Activated T-helper 2 cell treated with anti-CD3 and anti-CD28 coated beads, Interferon-gamma antibody, Interleukin-2, Interleukin-4, amounts not matched to agents 10 μg/mL and 5 μg/mL and 100 μg/mL, durations not matched to agents 14 hours and 24 hours and 36 hours (primary cell): ENCODE measurements at regions not wholly inside any gene's neighbourhood (a gene's known extent, or its start where the extent isn't known, plus 50 kb on each side); places are given as distances from the start of the nearest gene placed in this dataset.

Source experiments
- DNase-seq: peaks from one replicate; pipeline ENCODE4 v3.0.0; 2021; ENCODE audit warnings: low spot score
- H3K27ac Mint-ChIP-seq: one replicate; pipeline ENCODE4 v1.8.0; 2021; ENCODE audit warnings: mixed read lengths
- H3K27me3 Mint-ChIP-seq: one replicate; pipeline ENCODE4 v1.8.0; 2021; ENCODE audit warnings: low read depth, mixed read lengths
- H3K36me3 Mint-ChIP-seq: one replicate; pipeline ENCODE4 v1.8.0; 2021; ENCODE audit warnings: low read depth, mixed read lengths
- H3K4me1 Mint-ChIP-seq: one replicate; pipeline ENCODE4 v1.8.0; 2021; ENCODE audit warnings: low read depth, mixed read lengths
- H3K4me3 Mint-ChIP-seq: one replicate; pipeline ENCODE4 v1.8.0; 2021; ENCODE audit warnings: low read depth, mild to moderate bottlenecking, moderate library complexity, mixed read lengths
- H3K9me3 Mint-ChIP-seq: one replicate; pipeline ENCODE4 v1.8.0; 2021; ENCODE audit warnings: mixed read lengths
- intact Hi-C: fragments of 100-400 bp; cut with micrococcal nuclease; formaldehyde crosslinking; loops from one replicate; pipeline ENCODE4 v1.15.1; 2023

DNA sequence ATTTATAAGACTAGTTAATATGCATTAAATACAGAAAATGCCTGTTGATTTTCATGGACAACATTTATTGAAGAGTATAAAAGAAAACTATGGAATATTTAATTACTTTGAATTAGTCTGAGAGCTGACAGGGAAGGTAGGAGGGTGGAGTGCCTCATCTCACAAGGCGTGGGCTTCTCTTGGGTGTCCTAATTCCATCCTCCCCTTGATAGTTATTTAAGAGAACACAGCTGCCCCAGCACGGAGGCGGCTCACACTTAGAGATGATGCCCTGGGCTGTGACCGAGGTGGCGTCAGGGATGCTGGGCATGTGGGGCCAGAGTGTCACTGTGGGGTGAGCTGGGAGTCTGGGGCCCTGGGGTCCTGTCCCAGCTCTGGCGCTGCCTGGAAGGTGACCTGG, 493.0 kb downstream of the PTPRU start:
- Mint-ChIP-seq H3K36me3 (no peaks in the 10 kb centered on the region), H3K9me3 (no peaks in the 10 kb centered on the region), H3K27ac (no peak overlapping the region), H3K27me3 (no peaks in the 10 kb centered on the region), H3K4me3 (no peak overlapping the region), H3K4me1 (peaks cover 2% of the 10 kb centered on the region)
- intact Hi-C loops: no loop called here
- DNase-seq: no peak

DNA sequence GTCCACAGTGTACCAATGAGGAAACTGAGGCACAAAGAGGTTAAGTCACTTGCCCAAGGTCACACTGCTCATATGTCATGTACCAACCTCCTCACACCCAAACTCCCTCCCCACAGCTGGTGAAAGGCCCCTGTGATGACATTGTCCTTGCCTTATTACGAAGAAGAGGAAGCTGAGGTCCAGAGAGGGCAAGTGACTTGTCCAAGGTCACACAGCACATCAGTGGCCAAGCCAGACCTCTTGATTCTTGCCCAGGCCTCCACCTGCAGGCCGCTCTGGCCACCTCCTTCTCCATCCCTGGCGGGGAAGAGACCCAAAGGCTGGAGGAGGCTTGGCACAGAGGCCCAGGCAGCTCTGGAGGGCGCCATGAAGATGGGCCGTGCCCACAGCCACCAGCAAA, 492.4 kb downstream of the PTPRU start:
- no peak for DNase-seq
- peaks cover 4% of the 10 kb centered on the region for H3K9me3 Mint-ChIP-seq
- peaks cover 2% of the 10 kb centered on the region for H3K36me3 Mint-ChIP-seq
- H3K4me1 Mint-ChIP-seq: peaks cover 2% of the 10 kb centered on the region
- H3K4me3 Mint-ChIP-seq: no peak overlapping the region
- H3K27me3 Mint-ChIP-seq: no peaks in the 10 kb centered on the region
- intact Hi-C loops: no loop called here
- no peak overlapping the region for H3K27ac Mint-ChIP-seq

DNA sequence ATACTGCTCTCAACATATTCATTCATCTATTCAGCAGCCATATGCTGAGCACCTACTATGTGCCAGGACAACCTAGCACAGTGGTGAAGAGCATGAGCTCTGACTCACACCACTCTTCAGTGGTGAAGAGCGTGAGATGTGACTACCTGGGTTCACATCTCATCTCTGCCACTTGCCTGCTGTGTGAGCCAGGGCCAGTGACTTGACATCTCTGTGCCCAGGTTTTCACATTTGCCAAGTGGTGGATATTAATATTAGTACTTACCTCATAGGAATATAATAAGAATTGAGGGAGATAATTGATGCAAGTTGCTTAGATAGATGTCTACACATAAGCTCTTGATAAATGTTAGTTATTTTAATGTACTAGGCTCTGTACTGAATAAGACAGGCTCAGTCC, 488.9 kb downstream of the PTPRU start:
- intact Hi-C loops: no loop called here
- Mint-ChIP-seq H3K4me1 (no peaks in the 10 kb centered on the region), H3K27ac (no peak overlapping the region), H3K36me3 (peaks cover 2% of the 10 kb centered on the region), H3K4me3 (no peak overlapping the region), H3K27me3 (no peaks in the 10 kb centered on the region), H3K9me3 (peaks cover 26% of the 10 kb centered on the region)
- no peak for DNase-seq

DNA sequence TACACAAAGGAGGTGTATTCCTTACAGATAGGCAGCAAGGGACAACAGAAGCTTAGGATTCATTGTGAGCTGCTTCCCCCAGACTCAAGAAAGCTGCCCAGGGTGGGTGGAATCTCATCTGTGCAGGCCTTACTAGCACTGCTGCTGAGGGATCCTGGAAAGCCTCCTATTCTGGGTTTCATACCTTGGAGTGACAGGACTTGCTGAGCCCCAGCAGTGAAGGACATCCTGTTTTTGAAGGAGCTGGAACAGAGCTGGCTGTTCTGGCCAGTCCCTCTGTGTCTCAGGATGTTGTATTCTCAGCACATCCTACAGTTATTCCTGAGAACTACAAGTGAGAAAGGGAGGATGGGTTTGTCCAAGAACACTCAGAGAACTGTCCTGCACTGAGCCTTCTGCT, 486.3 kb downstream of the PTPRU start:
- no peak for DNase-seq
- Mint-ChIP-seq H3K36me3 (peaks cover 2% of the 10 kb centered on the region), H3K9me3 (peaks cover 38% of the 10 kb centered on the region), H3K27ac (no peak overlapping the region), H3K27me3 (no peaks in the 10 kb centered on the region), H3K4me3 (no peak overlapping the region), H3K4me1 (peaks cover 9% of the 10 kb centered on the region)
- intact Hi-C loops: no loop called here

DNA sequence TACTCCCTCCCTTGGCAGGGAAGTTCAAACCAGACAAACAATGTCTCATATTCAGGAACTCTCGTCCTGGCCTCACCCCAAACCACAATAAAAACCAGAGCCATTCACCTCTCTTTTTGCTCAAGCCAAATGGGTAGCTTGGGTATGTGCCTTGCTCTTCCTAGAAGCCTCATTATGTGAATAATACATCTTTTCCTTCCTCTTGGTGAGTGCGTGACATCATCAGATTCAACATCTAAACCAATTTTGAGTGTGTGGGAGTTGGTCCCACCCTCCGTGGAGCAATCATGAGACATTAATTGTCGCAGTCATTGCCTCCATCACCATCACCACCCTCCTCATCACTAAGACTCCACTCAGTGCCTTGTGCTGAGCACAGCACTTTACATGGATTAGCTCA, 482.9 kb downstream of the PTPRU start:
- intact Hi-C loops: no loop called here
- Mint-ChIP-seq H3K9me3 (peaks cover 43% of the 10 kb centered on the region), H3K4me3 (no peak overlapping the region), H3K27ac (peak overlapping the region; percentile 16), H3K27me3 (no peaks in the 10 kb centered on the region), H3K36me3 (peaks cover 2% of the 10 kb centered on the region), H3K4me1 (peaks cover 9% of the 10 kb centered on the region)
- no peak for DNase-seq

DNA sequence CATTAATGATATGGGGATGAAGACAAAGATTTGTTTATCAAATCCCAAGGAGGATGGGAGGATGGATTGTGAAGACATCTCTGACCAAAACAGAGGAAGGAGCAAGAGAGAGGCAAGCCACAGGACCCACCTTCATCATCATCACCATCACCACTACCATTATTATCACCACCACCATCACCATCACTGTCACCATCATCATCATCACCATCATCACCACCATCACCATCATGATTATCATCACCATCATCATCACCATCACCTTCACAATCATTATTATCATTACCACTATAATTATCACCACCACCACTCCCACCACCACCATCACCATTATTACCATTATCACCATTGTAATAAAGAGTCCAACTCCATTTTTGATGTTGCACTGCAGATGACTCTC, 482.5 kb downstream of the PTPRU start:
- peaks cover 1% of the 10 kb centered on the region for H3K36me3 Mint-ChIP-seq
- H3K4me1 Mint-ChIP-seq: peaks cover 11% of the 10 kb centered on the region
- H3K27me3 Mint-ChIP-seq: no peaks in the 10 kb centered on the region
- H3K9me3 Mint-ChIP-seq: peaks cover 39% of the 10 kb centered on the region
- DNase-seq: no peak
- intact Hi-C loops: no loop called here
- peak overlapping the region; percentile 16 for H3K27ac Mint-ChIP-seq
- H3K4me3 Mint-ChIP-seq: no peak overlapping the region

DNA sequence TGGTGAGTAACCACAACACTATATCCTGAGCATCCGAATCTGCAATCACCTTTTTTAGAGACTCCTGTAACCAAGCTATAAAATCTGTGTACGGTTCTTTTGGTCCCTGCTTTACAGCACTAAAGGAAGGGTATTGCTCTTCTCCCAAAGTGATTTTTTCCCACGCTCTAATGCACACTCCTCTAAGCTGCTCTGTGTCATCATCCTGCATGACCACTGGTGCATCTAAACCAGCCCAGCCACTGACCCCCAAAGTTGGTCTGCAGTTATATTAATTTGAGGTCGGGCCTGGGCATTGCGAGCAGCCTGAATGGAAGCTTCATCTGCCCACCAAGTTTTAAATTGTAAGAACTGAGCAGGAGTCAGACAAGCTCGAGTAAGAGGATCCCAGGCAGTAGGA, 480.0 kb downstream of the PTPRU start:
- intact Hi-C loops: no loop called here
- no peaks in the 10 kb centered on the region for H3K36me3 Mint-ChIP-seq
- peaks cover 32% of the 10 kb centered on the region for H3K4me1 Mint-ChIP-seq
- no peak overlapping the region for H3K27ac Mint-ChIP-seq
- peaks cover 23% of the 10 kb centered on the region for H3K9me3 Mint-ChIP-seq
- no peak overlapping the region for H3K4me3 Mint-ChIP-seq
- DNase-seq: no peak
- H3K27me3 Mint-ChIP-seq: no peaks in the 10 kb centered on the region

DNA sequence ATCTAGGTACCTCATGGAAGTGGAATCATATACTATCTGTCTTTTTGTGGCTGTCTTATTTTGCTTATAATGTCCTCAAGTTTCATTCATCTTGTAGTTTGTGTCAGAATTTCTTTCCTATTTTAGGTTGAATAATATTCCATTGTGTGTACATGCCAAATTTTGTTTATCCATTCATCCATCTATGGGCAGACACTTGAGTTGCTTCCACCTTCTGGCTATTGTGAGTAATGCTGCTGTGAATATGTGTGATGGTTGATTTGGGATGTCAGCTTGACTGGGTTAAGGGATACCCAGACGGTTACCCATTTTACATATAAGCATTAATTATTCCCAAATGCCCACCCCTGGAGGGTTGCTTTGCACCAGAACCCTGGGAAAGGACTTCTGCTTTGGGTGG, 477.5 kb downstream of the PTPRU start:
- Mint-ChIP-seq H3K36me3 (no peaks in the 10 kb centered on the region), H3K27ac (no peak overlapping the region), H3K9me3 (peaks cover 12% of the 10 kb centered on the region), H3K4me3 (no peak overlapping the region), H3K27me3 (no peaks in the 10 kb centered on the region), H3K4me1 (peaks cover 41% of the 10 kb centered on the region)
- no peak for DNase-seq
- intact Hi-C loops: no loop called here

DNA sequence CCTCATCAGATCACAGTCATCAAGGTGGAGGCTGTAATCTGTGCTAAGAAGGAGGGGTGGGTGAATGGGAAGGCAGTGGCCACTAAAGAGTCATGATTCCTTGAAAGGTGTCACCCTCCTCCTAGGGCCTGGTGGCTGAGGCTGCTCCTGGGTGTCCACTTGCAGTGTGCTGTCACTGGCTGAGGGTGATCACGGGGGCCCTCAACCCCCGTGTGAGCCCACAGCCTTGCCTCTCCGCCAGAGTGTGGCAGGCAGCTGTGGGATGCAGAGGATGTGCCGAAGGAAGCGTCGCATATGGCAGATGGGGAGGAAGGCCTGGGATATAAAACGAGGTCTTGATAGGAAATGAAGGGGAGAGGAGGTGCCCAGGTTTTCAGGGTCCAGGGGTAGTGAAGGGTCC, 476.5 kb downstream of the PTPRU start:
- Mint-ChIP-seq H3K4me1 (peaks cover 48% of the 10 kb centered on the region), H3K27me3 (no peaks in the 10 kb centered on the region), H3K36me3 (no peaks in the 10 kb centered on the region), H3K27ac (no peak overlapping the region), H3K4me3 (no peak overlapping the region), H3K9me3 (peaks cover 7% of the 10 kb centered on the region)
- intact Hi-C loops: loop anchor here (1.0 kb wide), 1 partner anchor 24 kb away; no protein-coding TSS in a partner anchor
- no peak for DNase-seq

DNA sequence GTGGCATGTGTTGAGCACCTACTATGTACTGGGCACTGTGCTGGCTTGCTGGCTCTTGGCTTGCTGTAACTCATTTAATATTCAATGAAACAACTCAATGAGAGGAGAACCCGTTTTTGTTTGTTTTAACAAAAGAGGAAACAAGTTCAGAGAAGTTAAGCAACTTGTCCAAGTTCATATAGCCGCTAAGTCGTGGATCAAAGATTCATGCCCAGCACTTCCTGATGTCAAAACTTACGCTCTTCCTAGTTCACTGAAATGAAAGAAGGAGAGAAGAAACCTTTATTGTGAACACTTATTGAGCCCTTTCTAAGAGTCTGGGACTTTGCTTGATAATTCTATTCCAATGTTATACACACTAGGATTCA, 475.9 kb downstream of the PTPRU start:
- Mint-ChIP-seq H3K27me3 (no peaks in the 10 kb centered on the region), H3K27ac (peak overlapping the region; percentile 66), H3K4me1 (peaks cover 48% of the 10 kb centered on the region), H3K9me3 (peaks cover 4% of the 10 kb centered on the region), H3K36me3 (no peaks in the 10 kb centered on the region), H3K4me3 (no peak overlapping the region)
- intact Hi-C loops: loop anchor here (1.0 kb wide), 1 partner anchor 24 kb away; no protein-coding TSS in a partner anchor
- no peak for DNase-seq

DNA sequence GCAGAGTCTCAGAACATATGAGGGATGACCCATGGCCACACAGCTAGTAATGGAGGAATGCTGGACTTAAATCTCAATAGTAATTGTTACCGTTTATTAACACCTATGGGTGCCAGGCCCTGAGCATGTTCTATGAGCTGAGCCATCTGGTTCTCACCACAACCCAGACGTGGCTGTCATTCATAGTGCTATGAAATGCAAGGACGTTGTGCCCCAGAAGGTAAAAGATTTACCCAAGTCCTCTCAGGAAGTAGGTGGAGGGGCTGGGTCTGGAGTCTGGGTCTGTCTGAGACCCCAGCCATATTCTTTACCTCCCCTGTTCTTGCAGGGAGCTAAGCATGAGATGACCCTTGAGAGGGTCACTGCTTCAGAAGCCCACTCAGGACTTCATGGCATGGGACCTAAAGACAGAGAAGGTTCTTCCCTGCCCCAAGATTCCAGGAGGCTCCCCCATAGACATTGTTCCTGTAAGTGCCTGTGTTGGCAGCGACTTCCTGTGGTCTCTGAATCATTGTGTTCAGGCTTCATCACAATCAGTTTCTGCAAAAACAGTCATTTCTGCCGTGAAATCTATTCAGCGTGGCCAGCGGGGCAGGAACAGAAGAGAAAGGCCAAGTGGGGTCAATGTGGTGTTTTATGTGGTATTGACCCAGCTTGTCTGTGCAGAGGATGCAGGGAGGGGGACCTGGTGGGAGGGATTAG, 475.4 kb downstream of the PTPRU start:
- peaks cover 50% of the 10 kb centered on the region for H3K4me1 Mint-ChIP-seq
- DNase-seq: peak; percentile 25
- peak overlapping the region; percentile 66 for H3K27ac Mint-ChIP-seq
- intact Hi-C loops: loop anchor here (1.0 kb wide), 1 partner anchor 23 kb away; no protein-coding TSS in a partner anchor
- H3K9me3 Mint-ChIP-seq: peaks cover 4% of the 10 kb centered on the region
- H3K36me3 Mint-ChIP-seq: no peaks in the 10 kb centered on the region
- no peak overlapping the region for H3K4me3 Mint-ChIP-seq
- no peaks in the 10 kb centered on the region for H3K27me3 Mint-ChIP-seq

DNA sequence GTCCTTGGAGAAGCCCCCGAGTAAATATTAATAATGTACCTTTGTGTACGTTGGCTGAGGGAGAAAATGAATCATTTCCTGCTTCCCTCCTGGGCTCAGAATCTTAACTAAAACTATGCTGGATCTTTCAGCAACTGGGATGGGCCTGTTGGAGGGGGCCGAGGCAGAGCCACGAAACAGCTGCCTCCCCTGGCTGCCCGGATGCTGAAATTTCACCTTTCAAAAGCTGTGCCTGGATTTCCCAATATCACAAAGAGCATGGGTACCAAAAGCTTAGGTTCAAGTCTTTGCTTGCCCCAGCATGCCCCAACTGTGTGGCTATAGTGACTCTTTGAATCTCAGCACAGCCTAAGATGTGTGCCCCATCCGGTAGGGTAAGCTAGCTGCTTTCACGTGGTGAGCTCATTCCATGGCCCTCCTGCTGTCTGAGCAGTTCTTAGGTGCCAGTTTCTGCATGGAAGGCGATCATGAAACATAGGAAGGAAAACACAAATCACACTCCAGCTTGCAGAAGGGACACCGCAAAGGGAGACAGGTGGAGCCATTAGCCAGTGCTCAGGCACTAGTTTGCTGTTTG, 473.5 kb downstream of the PTPRU start:
- no peak overlapping the region for H3K4me3 Mint-ChIP-seq
- intact Hi-C loops: loop anchor here (5.0 to 10.0 kb wide), 3 partner anchors 85 to 472 kb away; partner anchors contain the start of gene PTPRU
- H3K27me3 Mint-ChIP-seq: peaks cover 18% of the 10 kb centered on the region
- peak overlapping the region; percentile 86 for H3K27ac Mint-ChIP-seq
- no peaks in the 10 kb centered on the region for H3K9me3 Mint-ChIP-seq
- peaks cover 52% of the 10 kb centered on the region for H3K4me1 Mint-ChIP-seq
- no peaks in the 10 kb centered on the region for H3K36me3 Mint-ChIP-seq
- DNase-seq: no peak

DNA sequence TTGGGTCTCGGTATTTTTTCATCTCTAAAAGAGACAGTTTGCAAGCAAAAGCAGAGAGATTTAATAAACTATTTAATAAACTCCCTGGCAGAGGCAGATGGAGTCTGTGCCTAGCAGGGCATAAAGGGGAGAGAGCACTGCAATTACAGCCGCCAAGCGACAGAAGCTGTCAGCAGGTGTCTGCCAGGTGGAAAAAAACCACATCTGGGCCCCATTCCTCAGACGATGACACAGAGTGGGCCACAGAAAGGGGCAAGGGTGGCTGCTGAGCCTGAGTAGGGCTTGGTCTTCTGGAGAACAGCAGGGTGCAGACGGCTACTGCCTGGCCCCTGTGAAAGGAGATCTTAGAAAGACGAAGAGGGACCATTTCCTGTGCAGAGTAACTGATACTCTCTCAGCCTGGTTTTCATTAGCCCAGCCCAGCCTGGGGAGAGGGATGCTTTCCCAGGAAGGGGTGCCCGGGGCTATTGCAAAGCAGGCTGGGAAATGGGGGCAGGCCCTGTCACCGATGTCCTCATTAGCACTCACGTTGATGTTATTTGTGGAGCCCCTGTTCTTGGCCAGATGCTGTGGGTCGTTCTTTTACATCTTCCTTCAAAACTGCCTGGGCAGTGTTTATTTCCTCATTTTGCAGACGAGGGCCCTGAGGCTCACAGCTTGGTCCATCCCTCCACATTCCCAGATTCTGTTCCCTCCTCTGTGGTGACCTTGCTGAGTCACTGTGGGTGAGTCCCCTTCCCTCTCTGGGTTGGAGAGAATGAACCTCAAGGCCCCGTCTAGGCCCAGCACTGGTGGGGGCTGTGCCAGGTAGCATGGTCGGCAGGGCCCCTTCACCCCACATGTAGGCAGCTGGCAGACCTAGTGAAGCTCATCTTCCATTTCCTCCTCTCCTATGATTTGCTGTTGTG, 472.7 kb downstream of the PTPRU start:
- peaks cover 18% of the 10 kb centered on the region for H3K27me3 Mint-ChIP-seq
- no peaks in the 10 kb centered on the region for H3K9me3 Mint-ChIP-seq
- intact Hi-C loops: loop anchor here (5.0 to 10.0 kb wide), 3 partner anchors 86 to 472 kb away; partner anchors contain the start of gene PTPRU
- peak overlapping the region; percentile 86 for H3K27ac Mint-ChIP-seq
- no peaks in the 10 kb centered on the region for H3K36me3 Mint-ChIP-seq
- no peak overlapping the region for H3K4me3 Mint-ChIP-seq
- DNase-seq: no peak
- H3K4me1 Mint-ChIP-seq: peaks cover 52% of the 10 kb centered on the region
